NCI-H345 treated with DMSO at 0.1 percent for 48 hours (cell line): ENCODE measurements at regions not wholly inside any gene's neighbourhood (a gene's known extent, or its start where the extent isn't known, plus 50 kb on each side); places are given as distances from the start of the nearest gene placed in this dataset.
"Not testable (repeated sequence)": the region's sequence is repeated elsewhere in the genome, so short reads cannot be mapped to it uniquely, and the experiment has no call there.

Experiments used
- DNase-seq: peaks from one replicate; lab custom pipeline; 2025; ENCODE audit not compliant: unreplicated experiment; lab: John Stamatoyannopoulos, UW

- DNase-seq = peak; percentile 32
These were observed 135.6 kb downstream of the NUFIP1 start for GRCh38 chr13:44853641-44854040.

GRCh38 chr13:44848920-44849676, 140.2 kb downstream of the NUFIP1 start:
- DNase-seq = no peak

- not testable (repeated sequence) for DNase-seq
These were observed 143.8 kb downstream of the NUFIP1 start for GRCh38 chr13:44845281-44846058.

- no peak for DNase-seq
These were observed 144.5 kb downstream of the NUFIP1 start for GRCh38 chr13:44844786-44845185.

GRCh38 chr13:44843403-44843802, 145.9 kb downstream of the NUFIP1 start:
- no peak for DNase-seq

- no peak for DNase-seq
These were observed 147.1 kb downstream of the NUFIP1 start for GRCh38 chr13:44842158-44842557.

GRCh38 chr13:44840131-44840530, 149.1 kb downstream of the NUFIP1 start:
- no peak for DNase-seq

GRCh38 chr13:44837250-44837649, 152.0 kb downstream of the NUFIP1 start:
- no peak for DNase-seq

GRCh38 chr13:44834404-44834803, 154.9 kb downstream of the NUFIP1 start:
- DNase-seq = no peak

- DNase-seq = no peak
These were observed 155.6 kb downstream of the NUFIP1 start for GRCh38 chr13:44833626-44834025.

GRCh38 chr13:44833139-44833538, 156.1 kb downstream of the NUFIP1 start:
- DNase-seq = no peak

- no peak for DNase-seq
These were observed 162.5 kb downstream of the NUFIP1 start for GRCh38 chr13:44826591-44827350.

GRCh38 chr13:44825953-44826352, 163.3 kb downstream of the NUFIP1 start:
- DNase-seq = no peak

GRCh38 chr13:44823555-44823954, 165.7 kb downstream of the NUFIP1 start:
- DNase-seq = not testable (repeated sequence)

GRCh38 chr13:44822291-44822690, 167.0 kb downstream of the NUFIP1 start:
- no peak for DNase-seq

GRCh38 chr13:44819772-44820171, 169.5 kb downstream of the NUFIP1 start:
- no peak for DNase-seq

GRCh38 chr13:44819245-44819644, 170.0 kb downstream of the NUFIP1 start:
- DNase-seq = no peak

GRCh38 chr13:44818428-44818827, 170.8 kb downstream of the NUFIP1 start:
- DNase-seq = peak; percentile 1

- no peak for DNase-seq
These were observed 171.3 kb downstream of the NUFIP1 start for GRCh38 chr13:44818016-44818415.

- no peak for DNase-seq
These were observed 172.1 kb downstream of the NUFIP1 start for GRCh38 chr13:44817131-44817671.

GRCh38 chr13:44816701-44817100, 172.6 kb downstream of the NUFIP1 start:
- DNase-seq = no peak
